Transverse colon (tissue), 4 donors: ENCODE measurements at regions not wholly inside any gene's neighbourhood (a gene's known extent, or its start where the extent isn't known, plus 50 kb on each side); places are given as distances from the start of the nearest gene placed in this dataset.

Source experiments
- DNase-seq: peaks from one replicate; pipeline ENCODE4 v3.0.0-alpha.2; 2019
- H3K27ac ChIP-seq, 4 donors: fragments of 200-600 bp; sonication (generic); 2 replicates each; pipeline ENCODE4 v1.5.1; 2016 to 2018; ENCODE audit warnings: inconsistent platforms in 4 of 4
- H3K27me3 ChIP-seq: fragments of 200-600 bp; sonication (generic); 2 replicates; pipeline ENCODE4 v1.5.1; 2017; ENCODE audit warnings: inconsistent platforms
- H3K36me3 ChIP-seq, 4 donors: fragments of 200-600 bp; sonication (generic); 2 replicates each; pipeline ENCODE4 v1.5.1; 2017 to 2019; ENCODE audit warnings: inconsistent platforms in 4 of 4
- H3K4me1 ChIP-seq, 4 donors: fragments of 200-600 bp; sonication (generic); 2 replicates each; pipeline ENCODE4 v1.5.1; 2017 to 2020; ENCODE audit warnings: inconsistent platforms in 4 of 4
- H3K4me3 ChIP-seq, 4 donors: fragments of 200-600 bp; sonication (generic); 1 replicate in 1 of 4; 2 replicates in 3 of 4; pipeline versions ENCODE4 v1.5.1 to v1.6.1; 2017 to 2019; ENCODE audit warnings: inconsistent platforms in 4 of 4
- H3K9me3 ChIP-seq, 2 donors: fragments of 200-600 bp; sonication (generic); 2 replicates each; pipeline ENCODE4 v1.5.1; 2017 to 2019; ENCODE audit warnings: inconsistent platforms in 2 of 2
- EP300 ChIP-seq: sonication (generic); formaldehyde crosslinking; IDR thresholded peaks from one replicate; pipeline ENCODE4 v1.6.1; 2017; ENCODE audit warnings: antibody characterized with exemption, low read depth
- POLR2A ChIP-seq: fragments of 450-650 bp; IDR thresholded peaks from one replicate; pipeline ENCODE4 v1.6.1; 2016; ENCODE audit warnings: antibody characterized with exemption, mild to moderate bottlenecking, moderate library complexity
- POLR2AphosphoS5 ChIP-seq, 3 donors: sonication (generic); formaldehyde crosslinking; IDR thresholded peaks; one replicate each; pipeline ENCODE4 v1.6.1; 2016; ENCODE audit warnings: antibody characterized with exemption in 3 of 3
- WGBS, 2 donors: methylation state at CpG; one replicate each; pipeline ENCODE4 v1.1.5; 2018; ENCODE audit warnings: low coverage in 1 of 2; 5-methylcytosine and 5-hydroxymethylcytosine counted together
- in situ Hi-C, 4 donors: fragments of 200-750 bp; cut with MboI; loops; one replicate each; pipeline versions ENCODE4 v1.15.0 to v1.15.1; 2017; ENCODE audit warnings: low sequenced_read_pairs in 3 of 4, low pct_ligation_motif_present in 1 of 4, low pct_unique_long_range_greater_than_20kb in 1 of 4
- intact Hi-C: fragments of 100-400 bp; cut with DNase I; formaldehyde crosslinking; loops from one replicate; pipeline ENCODE4 v1.15.1; 2023; ENCODE audit warnings: low total_unique reads
- TF ChIP-seq, protein P1 (sequence below), 5 experiments: fragments of 200-600 bp in 3 of 5; fragments of 450-650 bp in 2 of 5; sonication (generic) in 3 of 5; IDR thresholded peaks; 1 replicate in 2 of 5; 2 replicates in 3 of 5; pipeline ENCODE4 v1.5.1; 2016 to 2017; ENCODE audit warnings: antibody characterized with exemption in 5 of 5, inconsistent platforms in 3 of 5, mild to moderate bottlenecking in 2 of 5, moderate library complexity in 1 of 5

DNA sequence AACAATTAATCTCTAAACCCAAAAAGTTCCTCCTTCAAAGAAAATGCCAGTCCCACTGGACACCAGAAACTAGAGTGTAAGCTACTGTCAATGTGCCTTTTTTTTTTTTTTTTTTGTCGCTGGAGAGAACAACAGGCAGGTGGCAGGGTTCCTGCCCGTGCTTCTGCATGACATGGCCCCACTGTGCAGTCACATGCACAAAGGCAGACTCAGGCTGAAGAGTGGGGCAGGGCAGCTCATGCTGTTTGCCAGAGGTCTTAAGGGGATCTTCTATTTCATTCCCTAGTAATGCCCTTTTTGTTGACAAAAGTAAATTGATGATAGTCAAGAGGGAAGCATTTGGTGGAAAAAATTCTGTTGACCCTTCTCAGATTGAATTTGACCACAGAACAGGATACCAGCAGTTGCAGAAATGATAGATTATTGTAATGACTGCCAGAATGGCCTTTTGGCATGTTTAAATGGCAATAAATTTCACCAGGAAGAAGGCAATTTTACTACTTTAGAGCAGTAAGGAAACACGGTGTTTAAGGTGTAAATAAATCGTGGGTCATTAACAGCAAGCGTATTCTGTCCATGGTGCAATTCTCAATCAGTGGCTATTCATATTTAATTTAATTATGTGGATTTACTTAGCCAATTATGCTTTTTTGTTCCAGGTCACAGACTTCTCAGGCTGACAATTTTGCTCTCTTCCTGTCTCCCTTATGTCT, 80.9 kb downstream of the NKX6-1 start:
- Histone ChIP-seq H3K27ac (no peak overlapping the region), H3K36me3 (no peaks in the 10 kb centered on the region), H3K4me3 (no peak overlapping the region), H3K9me3 (no peaks in the 10 kb centered on the region), H3K27me3 (no peaks in the 10 kb centered on the region), H3K4me1 (peaks cover 0 to 6% (median 2%) of the 10 kb centered on the region in 4 donors)
- TF ChIP-seq EP300 = no peak
- peak in 1 of 3 donors; percentile 11 for TF ChIP-seq POLR2AphosphoS5 (IDR thresholded peaks at IDR 0.05)
- no peak for TF ChIP-seq POLR2A
- peak; percentile 57 for DNase-seq
- WGBS, 2 donors = 15 to 25% methylated on average over 3 to 5 of the region's 5 CpGs
- intact Hi-C loops = no loop called here
- in situ Hi-C loops = no loop called here

DNA sequence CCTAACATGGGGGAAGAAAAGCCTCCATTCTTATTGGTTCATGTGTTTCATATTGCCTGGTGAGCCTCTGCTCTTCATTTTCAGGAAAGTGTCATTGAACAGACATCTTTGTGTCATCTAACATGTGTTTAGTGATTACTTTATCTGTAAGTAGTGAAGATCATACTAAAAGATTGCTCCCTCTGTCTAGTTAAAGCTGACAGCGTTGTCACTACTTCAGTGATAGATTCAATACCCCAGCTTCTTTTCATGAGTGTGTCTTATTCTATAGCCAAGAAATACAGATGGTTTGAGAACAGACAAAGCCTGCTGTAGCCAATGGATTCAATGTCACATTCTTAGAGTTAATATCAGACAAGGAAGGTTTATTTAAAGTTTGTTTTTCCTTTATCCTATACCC, 85.1 kb downstream of the NKX6-1 start:
- DNase-seq = no peak
- no peak overlapping the region for H3K4me3 ChIP-seq
- H3K27me3 ChIP-seq = no peaks in the 10 kb centered on the region
- TF ChIP-seq EP300 = no peak
- no peak for TF ChIP-seq POLR2A
- no peak overlapping the region for H3K27ac ChIP-seq
- in situ Hi-C loops (no loop called here), intact Hi-C loops (no loop called here)
- 20 to 81% methylated on average over 1 of the region's 1 CpG for WGBS, 2 donors
- H3K4me1 ChIP-seq = peaks cover 0 to 18% (median 2%) of the 10 kb centered on the region in 4 donors
- H3K9me3 ChIP-seq = no peaks in the 10 kb centered on the region
- H3K36me3 ChIP-seq = no peaks in the 10 kb centered on the region

DNA sequence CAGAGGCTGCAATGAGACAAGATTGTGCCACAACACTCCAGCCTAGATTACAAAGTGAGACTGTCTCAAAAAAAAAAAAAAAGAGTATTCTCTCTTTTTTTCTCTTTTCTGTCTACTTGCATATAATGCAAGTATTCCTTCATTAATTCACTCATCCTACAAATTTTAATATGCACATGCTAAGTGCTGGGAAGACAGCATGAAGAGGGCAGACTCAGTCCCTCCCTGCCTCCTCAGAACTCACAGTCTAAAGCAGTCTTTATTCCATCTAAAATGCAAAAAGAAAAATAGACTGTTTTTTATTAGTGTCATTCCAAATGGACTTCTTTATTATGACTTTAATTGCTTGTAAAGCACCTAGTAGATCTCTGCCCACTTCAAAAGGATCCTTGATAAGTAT, 85.6 kb downstream of the NKX6-1 start:
- no peak overlapping the region for H3K4me3 ChIP-seq
- TF ChIP-seq POLR2AphosphoS5 (IDR thresholded peaks at IDR 0.05) = no peak
- TF ChIP-seq POLR2A = no peak
- TF ChIP-seq, protein P1, sequence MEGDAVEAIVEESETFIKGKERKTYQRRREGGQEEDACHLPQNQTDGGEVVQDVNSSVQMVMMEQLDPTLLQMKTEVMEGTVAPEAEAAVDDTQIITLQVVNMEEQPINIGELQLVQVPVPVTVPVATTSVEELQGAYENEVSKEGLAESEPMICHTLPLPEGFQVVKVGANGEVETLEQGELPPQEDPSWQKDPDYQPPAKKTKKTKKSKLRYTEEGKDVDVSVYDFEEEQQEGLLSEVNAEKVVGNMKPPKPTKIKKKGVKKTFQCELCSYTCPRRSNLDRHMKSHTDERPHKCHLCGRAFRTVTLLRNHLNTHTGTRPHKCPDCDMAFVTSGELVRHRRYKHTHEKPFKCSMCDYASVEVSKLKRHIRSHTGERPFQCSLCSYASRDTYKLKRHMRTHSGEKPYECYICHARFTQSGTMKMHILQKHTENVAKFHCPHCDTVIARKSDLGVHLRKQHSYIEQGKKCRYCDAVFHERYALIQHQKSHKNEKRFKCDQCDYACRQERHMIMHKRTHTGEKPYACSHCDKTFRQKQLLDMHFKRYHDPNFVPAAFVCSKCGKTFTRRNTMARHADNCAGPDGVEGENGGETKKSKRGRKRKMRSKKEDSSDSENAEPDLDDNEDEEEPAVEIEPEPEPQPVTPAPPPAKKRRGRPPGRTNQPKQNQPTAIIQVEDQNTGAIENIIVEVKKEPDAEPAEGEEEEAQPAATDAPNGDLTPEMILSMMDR (IDR thresholded peaks at IDR 0.05) = no peak
- no peak for TF ChIP-seq EP300
- peaks cover 0 to 18% (median under 1%) of the 10 kb centered on the region in 4 donors for H3K4me1 ChIP-seq
- no peaks in the 10 kb centered on the region for H3K9me3 ChIP-seq
- no peak overlapping the region for H3K27ac ChIP-seq
- in situ Hi-C loops (no loop called here), intact Hi-C loops (no loop called here)
- no peaks in the 10 kb centered on the region for H3K36me3 ChIP-seq
- no peak for DNase-seq
- no peaks in the 10 kb centered on the region for H3K27me3 ChIP-seq

DNA sequence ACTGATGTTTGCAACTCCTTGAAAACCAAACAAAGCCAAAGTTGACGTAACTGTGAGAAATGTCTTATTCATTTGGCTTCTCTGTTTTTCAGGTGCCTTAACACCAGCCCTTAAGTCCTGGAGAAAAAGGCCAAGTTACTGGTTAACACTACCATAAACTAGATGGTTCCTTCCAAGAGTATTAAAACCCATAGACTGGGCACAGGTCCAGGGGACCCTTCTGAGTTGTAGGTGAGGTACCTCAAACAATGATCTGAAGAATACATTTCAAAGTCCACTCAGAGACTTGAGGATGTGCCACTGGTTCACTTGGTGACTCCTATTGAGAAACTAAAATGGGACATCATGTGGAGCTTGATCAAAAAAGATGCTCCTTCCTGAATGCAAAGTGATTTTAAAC, 87.0 kb downstream of the NKX6-1 start:
- 54 to 78% methylated on average over 1 of the region's 1 CpG for WGBS, 2 donors
- intact Hi-C loops = no loop called here
- Histone ChIP-seq H3K9me3 (no peaks in the 10 kb centered on the region), H3K4me3 (no peak overlapping the region), H3K4me1 (peaks cover 0 to 12% (median 0%) of the 10 kb centered on the region in 4 donors), H3K27ac (no peak overlapping the region), H3K36me3 (no peaks in the 10 kb centered on the region), H3K27me3 (no peaks in the 10 kb centered on the region)
- in situ Hi-C loops = no loop called here
- TF ChIP-seq POLR2A (no peak), POLR2AphosphoS5 (IDR thresholded peaks at IDR 0.05) (no peak), EP300 (no peak)
- TF ChIP-seq, protein P1 (IDR thresholded peaks at IDR 0.05) = no peak
- peak; percentile 34 for DNase-seq

DNA sequence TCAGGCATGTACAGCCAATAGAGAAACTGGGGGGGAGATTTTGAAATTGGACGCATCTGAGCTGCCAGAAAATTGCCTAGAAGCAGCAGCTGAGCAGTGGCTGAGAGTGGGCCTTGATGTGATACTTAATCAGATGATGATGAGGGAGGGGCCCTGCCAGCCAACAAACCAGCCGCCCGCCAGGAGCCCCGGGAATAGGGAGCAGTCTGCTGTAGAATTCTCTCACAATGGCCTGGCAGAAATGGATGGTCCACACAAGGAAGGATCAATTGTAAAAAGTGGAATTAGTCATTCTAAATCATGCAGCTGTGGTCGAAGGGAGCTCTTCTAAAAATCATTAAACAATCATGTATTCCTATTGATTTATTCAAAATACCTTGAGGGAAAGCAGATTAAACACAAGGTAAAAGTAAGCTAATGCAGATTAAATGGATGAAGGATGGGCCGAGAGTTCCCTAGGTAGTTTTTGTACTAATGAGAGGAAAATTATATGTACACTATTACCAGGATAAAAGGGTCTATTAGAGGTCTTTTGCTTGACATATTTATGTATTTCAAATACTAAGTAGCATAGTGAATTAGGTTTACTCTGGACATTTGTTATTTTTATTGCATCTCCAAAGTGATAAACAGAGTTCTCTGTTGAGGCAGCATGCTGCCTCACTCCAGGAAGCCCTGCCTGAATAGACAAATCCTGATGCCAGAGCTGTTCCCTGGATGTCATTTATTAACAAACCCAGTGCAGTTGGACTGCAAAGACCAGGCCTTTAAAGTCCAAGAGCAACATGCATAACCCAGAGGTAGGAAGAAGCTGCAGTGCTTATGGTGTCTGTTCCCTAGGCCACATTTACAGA, 91.3 kb downstream of the NKX6-1 start:
- intact Hi-C loops = no loop called here
- 49 to 84% methylated on average over 2 to 6 of the region's 6 CpGs for WGBS, 2 donors
- no peaks in the 10 kb centered on the region for H3K9me3 ChIP-seq
- no peaks in the 10 kb centered on the region for H3K36me3 ChIP-seq
- no peak overlapping the region for H3K27ac ChIP-seq
- no peaks in the 10 kb centered on the region for H3K27me3 ChIP-seq
- DNase-seq = no peak
- H3K4me3 ChIP-seq = no peak overlapping the region
- TF ChIP-seq EP300 = no peak
- TF ChIP-seq POLR2A = no peak
- no peak for TF ChIP-seq POLR2AphosphoS5 (IDR thresholded peaks at IDR 0.05)
- TF ChIP-seq, protein P1 (IDR thresholded peaks at IDR 0.05) = no peak
- in situ Hi-C loops = no loop called here
- H3K4me1 ChIP-seq = peaks cover 0 to 12% (median 0%) of the 10 kb centered on the region in 4 donors
